ENCODE measurements at regions not wholly inside any gene's neighbourhood (a gene's known extent, or its start where the extent isn't known, plus 50 kb on each side); places are given as distances from the start of the nearest gene placed in this dataset.

DNA sequence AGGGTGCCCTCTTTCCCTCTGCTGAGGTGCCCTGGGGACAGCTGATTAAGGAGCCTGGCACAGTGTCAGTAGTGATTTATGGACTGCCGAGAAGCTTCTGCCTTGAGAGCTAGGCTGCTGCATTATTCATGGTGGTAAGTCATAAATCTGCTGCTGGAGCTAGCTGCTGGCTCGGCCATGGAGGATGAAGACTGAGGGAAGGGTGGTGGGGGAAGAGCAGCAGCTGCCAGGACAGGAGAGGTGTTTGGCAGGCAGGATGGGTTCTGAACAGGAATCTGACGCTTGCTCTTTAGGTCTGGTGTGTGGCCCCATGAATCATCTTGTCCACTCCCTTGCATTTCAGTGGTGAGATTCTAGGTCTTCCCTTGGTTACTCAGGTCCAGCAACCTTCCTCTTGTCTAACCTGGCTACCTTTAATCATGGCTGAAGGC, 296.3 kb downstream of the DYSF start:
- no peak for DNase-seq

DNA sequence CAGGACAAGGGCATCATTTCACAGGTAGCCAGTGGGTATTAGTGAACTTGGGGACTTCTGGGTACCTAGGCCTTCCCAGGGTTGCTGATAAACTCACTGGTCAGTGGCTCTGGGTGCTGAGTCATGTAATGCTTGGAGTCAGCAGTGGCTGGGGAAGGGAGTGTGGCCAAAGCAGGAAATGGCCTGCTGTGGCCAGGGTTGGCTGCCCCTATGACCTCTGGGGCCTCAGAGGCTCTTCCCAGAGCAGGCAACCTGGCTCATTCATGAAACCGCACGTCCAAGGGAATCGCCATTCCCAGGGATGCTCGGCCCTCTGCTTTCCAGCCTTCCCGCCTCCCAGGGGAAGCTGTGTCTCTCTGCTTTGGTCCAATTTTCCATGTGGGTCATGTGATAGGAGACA, 294.9 kb downstream of the DYSF start:
- no peak for DNase-seq

GRCh38 chr2:71747559-71747958, 294.2 kb downstream of the DYSF start:
- no peak for DNase-seq

- no peak for DNase-seq
Observed at GRCh38 chr2:71746946-71747501, 293.7 kb downstream of the DYSF start.

- no peak for DNase-seq
Observed at GRCh38 chr2:71744781-71745180, 291.4 kb downstream of the DYSF start.

DNA sequence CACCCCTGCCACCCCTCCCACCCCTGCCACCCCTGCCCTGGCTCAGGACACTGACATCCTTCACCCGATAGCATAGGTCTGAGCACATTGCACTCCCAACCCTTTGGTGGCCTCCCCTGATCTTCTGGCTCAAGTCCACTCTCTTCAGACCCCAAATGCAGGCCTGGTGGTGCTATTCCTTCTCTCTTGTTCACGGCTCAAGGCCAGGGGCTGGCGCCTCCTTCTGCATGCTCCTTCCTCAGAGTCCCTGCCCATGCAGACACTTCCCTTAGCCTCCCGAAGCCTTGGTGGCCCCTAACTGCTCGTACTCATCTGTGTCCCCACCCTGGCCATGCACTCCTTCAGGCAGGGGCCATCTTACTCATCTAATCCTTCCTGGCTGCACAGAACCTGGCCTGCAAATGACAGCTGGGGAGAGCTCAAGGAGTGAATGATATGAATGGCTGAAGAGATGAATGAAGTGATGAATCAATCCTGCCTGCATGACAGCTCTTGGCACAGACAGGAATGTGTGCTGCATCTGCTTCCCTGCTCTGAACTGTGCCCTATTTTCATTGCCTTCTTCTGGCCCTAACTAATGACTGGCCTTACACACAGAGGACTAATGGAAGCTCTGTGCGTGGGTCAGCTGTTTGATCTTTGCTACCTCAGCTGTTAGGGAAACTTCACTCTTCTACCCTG, 290.8 kb downstream of the DYSF start:
- DNase-seq = no peak

GRCh38 chr2:71742953-71743601, 289.7 kb downstream of the DYSF start:
- DNase-seq = no peak

GRCh38 chr2:71736986-71737385, 283.6 kb downstream of the DYSF start:
- no peak for DNase-seq

DNA sequence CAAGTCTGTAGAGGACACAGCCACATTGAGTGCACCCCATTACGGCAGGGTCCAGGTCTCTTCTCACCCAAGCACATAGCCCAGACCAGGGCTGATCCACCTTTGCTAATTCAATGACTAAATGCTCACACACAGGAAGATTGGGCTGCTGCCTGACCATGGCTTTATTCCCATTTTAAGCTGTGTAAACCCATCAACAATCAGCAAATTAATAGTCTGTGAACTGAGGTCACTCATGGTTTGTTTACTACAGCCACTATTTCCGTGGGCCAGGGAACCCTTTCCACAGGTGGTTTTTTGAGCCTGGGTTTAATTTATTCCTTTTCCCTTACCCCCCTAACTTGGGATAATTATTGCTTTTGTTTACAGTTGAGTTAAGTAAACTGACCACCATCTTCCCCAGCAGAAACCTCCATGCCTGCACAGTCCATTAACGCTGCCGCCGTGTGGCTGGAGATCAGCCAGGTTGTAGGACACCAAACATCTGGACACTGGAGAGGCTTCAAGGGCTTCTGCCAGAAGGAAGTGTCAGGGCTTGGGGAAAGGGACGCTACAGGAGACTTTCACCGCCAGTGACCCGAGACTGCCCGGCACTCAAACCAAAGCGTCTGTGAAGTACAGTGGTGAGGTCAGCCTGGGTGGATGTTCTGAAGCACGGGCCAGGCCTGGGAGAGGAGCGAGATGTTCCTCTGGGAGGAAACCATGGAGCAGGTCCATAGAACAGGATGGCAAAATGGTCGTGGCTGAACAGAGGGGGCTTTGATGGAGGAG, 282.9 kb downstream of the DYSF start:
- no peak for DNase-seq

All from suppressor macrophage treated with lipopolysaccharide for 1 hour (primary cell).